ENCODE measurements at regions not wholly inside any gene's neighbourhood (a gene's known extent, or its start where the extent isn't known, plus 50 kb on each side); places are given as distances from the start of the nearest gene placed in this dataset.

DNA sequence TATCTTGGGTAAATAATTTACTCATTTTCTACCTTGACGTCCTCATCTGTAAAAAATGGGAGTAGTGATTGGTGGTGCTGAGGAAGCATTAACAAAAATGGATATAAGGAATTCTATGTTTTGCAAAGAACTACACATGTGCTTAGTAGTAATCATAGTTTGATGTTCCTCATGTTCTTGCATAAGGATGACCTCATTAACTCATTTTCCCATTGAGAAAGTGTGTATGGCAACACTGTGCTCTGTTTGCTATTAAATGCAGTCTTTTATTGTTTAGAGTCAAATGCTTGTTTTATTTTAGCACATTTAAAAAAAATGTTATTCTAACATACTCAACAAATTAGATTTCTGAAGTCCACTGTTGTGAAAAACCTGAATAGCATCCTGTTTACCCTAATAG, 211.2 kb upstream of the RSPO3 start:
- H3K79me2 ChIP-seq (ENCODE audit: insufficient read depth, low read depth), result no peaks in the 10 kb centered on the region
- H3K4me1 ChIP-seq (ENCODE audit: low read depth, poor library complexity, severe bottlenecking), result no peaks in the 10 kb centered on the region
- no peak overlapping the region for H3K27ac ChIP-seq
- no peaks in the 10 kb centered on the region for H3K36me3 ChIP-seq (ENCODE audit: insufficient read depth)
- H4K20me1 ChIP-seq (ENCODE audit: insufficient read depth), result no peaks in the 10 kb centered on the region
- H3K9ac ChIP-seq, result no peak overlapping the region
- no peak overlapping the region for H3K4me2 ChIP-seq
- TF ChIP-seq, protein P1, sequence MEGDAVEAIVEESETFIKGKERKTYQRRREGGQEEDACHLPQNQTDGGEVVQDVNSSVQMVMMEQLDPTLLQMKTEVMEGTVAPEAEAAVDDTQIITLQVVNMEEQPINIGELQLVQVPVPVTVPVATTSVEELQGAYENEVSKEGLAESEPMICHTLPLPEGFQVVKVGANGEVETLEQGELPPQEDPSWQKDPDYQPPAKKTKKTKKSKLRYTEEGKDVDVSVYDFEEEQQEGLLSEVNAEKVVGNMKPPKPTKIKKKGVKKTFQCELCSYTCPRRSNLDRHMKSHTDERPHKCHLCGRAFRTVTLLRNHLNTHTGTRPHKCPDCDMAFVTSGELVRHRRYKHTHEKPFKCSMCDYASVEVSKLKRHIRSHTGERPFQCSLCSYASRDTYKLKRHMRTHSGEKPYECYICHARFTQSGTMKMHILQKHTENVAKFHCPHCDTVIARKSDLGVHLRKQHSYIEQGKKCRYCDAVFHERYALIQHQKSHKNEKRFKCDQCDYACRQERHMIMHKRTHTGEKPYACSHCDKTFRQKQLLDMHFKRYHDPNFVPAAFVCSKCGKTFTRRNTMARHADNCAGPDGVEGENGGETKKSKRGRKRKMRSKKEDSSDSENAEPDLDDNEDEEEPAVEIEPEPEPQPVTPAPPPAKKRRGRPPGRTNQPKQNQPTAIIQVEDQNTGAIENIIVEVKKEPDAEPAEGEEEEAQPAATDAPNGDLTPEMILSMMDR (conservative IDR thresholded peaks at IDR 0.05; ENCODE audit: low read depth, low read length), result no peak
- no peak overlapping the region for H3K4me3 ChIP-seq (IDR thresholded peaks at IDR 0.05; ENCODE audit: insufficient read depth, low read depth, low read length)
- H2AFZ ChIP-seq (ENCODE audit: low read depth), result no peak overlapping the region
- H3K27me3 ChIP-seq (ENCODE audit: insufficient read depth, low read depth), result no peaks in the 10 kb centered on the region

DNA sequence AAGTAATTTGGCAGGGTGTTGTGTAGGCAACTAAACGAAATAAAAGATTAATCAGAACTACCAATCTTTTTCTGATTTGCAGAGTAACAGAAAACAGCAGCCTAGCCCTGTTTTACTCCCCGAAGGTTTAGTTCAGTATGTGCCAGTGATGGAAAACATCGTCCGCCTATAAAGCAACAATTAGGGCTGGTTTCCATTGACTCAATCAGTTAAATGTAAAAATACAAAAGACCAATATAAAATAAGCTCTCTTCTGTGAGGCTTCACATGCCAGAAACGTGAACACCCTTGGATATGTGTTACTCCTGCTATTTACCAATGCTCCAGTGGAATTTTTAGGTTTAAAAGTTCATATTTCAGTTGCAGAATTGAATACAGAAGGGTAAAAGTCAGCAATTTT, 210.5 kb upstream of the RSPO3 start:
- Histone ChIP-seq H3K4me1 (ENCODE audit: low read depth, poor library complexity, severe bottlenecking) (no peaks in the 10 kb centered on the region), H2AFZ (ENCODE audit: low read depth) (no peak overlapping the region)
- TF ChIP-seq, protein P1 (conservative IDR thresholded peaks at IDR 0.05; ENCODE audit: low read depth, low read length), result no peak

DNA sequence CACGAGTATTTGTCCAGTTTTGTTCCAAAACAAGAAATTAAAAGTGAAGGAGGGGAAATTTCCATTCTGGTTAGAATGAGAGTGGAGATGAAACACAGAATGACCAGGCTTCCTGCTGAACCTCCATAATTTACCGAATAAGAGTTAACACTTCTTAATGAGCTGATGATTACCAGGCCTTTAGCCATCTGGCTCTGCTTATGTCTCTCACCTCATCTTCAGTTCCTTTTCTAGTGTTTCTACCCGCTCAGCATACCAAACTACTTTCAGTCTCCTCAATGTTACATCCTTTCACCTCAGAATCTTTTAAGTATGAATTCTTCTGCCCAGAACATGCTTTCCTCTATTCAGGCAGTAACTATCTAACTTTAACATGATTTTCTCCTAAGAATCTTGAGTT, 209.0 kb upstream of the RSPO3 start:
- Histone ChIP-seq H4K20me1 (ENCODE audit: insufficient read depth) (no peaks in the 10 kb centered on the region), H3K4me2 (no peak overlapping the region), H2AFZ (ENCODE audit: low read depth) (no peak overlapping the region), H3K9ac (no peak overlapping the region), H3K4me3 (IDR thresholded peaks at IDR 0.05; ENCODE audit: insufficient read depth, low read depth, low read length) (no peak overlapping the region), H3K79me2 (ENCODE audit: insufficient read depth, low read depth) (no peaks in the 10 kb centered on the region), H3K27me3 (ENCODE audit: insufficient read depth, low read depth) (no peaks in the 10 kb centered on the region), H3K27ac (no peak overlapping the region), H3K36me3 (ENCODE audit: insufficient read depth) (no peaks in the 10 kb centered on the region), H3K4me1 (ENCODE audit: low read depth, poor library complexity, severe bottlenecking) (no peaks in the 10 kb centered on the region)
- TF ChIP-seq, protein P1 (conservative IDR thresholded peaks at IDR 0.05; ENCODE audit: low read depth, low read length), result no peak

More for the DNA sequence above, 210.5 kb upstream of the RSPO3 start:
- no peak overlapping the region for H3K27ac ChIP-seq
- H3K27me3 ChIP-seq (ENCODE audit: insufficient read depth, low read depth), result no peaks in the 10 kb centered on the region
- H3K4me3 ChIP-seq (IDR thresholded peaks at IDR 0.05; ENCODE audit: insufficient read depth, low read depth, low read length), result no peak overlapping the region
- H4K20me1 ChIP-seq (ENCODE audit: insufficient read depth), result no peaks in the 10 kb centered on the region
- H3K4me2 ChIP-seq, result no peak overlapping the region
- no peaks in the 10 kb centered on the region for H3K79me2 ChIP-seq (ENCODE audit: insufficient read depth, low read depth)
- H3K9ac ChIP-seq, result no peak overlapping the region
- H3K36me3 ChIP-seq (ENCODE audit: insufficient read depth), result no peaks in the 10 kb centered on the region

DNA sequence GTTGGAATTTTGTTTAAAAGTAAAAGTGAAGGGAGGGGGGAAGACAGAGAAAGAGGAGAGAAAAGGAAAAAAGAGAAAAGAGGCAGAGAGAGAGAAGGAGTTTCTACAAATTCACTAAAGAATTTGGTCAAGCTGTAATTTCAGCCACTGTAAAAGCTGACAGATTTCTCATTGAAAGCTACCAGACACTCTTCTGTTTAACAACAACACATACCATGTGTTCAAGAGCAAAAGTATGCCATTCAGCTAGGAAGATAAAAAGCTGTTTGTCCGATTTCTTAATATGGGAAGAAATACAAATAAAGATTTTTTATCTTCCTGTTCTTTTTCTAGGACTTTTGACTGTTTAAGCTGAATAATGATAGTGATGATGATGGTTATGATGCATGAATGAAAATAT, 204.8 kb upstream of the RSPO3 start:
- no peaks in the 10 kb centered on the region for H3K4me1 ChIP-seq (ENCODE audit: low read depth, poor library complexity, severe bottlenecking)
- H4K20me1 ChIP-seq (ENCODE audit: insufficient read depth), result no peaks in the 10 kb centered on the region
- H2AFZ ChIP-seq (ENCODE audit: low read depth), result no peak overlapping the region
- no peak overlapping the region for H3K27ac ChIP-seq
- no peak overlapping the region for H3K4me3 ChIP-seq (IDR thresholded peaks at IDR 0.05; ENCODE audit: insufficient read depth, low read depth, low read length)
- TF ChIP-seq, protein P1 (conservative IDR thresholded peaks at IDR 0.05; ENCODE audit: low read depth, low read length), result no peak
- no peaks in the 10 kb centered on the region for H3K27me3 ChIP-seq (ENCODE audit: insufficient read depth, low read depth)
- no peak overlapping the region for H3K4me2 ChIP-seq
- H3K79me2 ChIP-seq (ENCODE audit: insufficient read depth, low read depth), result no peaks in the 10 kb centered on the region
- no peaks in the 10 kb centered on the region for H3K36me3 ChIP-seq (ENCODE audit: insufficient read depth)
- no peak overlapping the region for H3K9ac ChIP-seq
